SKM-1 treated with dmso at 0.1 percent for 144 hours (cell line): ENCODE measurements at regions not wholly inside any gene's neighbourhood (a gene's known extent, or its start where the extent isn't known, plus 50 kb on each side); places are given as distances from the start of the nearest gene placed in this dataset.

Experiments
- DNase-seq: peaks from one replicate; lab custom pipeline; 2025; ENCODE audit not compliant: unreplicated experiment; lab: John Stamatoyannopoulos, UW

DNA sequence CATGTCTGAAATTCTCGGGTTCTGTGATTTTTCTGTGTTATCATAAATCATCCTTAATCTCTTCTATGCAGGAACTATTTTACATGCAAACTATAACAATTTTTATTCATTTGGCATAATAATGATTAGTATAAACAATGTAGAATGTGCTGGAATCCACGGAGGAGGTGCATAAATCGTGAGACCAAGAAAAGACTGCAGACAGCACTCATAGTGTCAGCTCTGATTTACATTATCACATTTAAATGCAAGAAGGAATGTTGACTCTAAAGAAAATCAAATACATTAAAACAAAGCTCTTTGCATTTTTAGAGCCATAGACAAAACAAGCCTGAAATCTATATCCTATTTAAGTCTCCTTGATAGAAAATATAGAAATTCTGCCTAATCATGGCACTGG lies 501.7 kb upstream of the STXBP6 start:
- no peak for DNase-seq

GRCh38 chr14:25546826-25547225 lies 496.9 kb upstream of the STXBP6 start:
- no peak for DNase-seq

GRCh38 chr14:25537846-25538455 lies 488.0 kb upstream of the STXBP6 start:
- no peak for DNase-seq

GRCh38 chr14:25526290-25526689 lies 476.3 kb upstream of the STXBP6 start:
- no peak for DNase-seq

DNA sequence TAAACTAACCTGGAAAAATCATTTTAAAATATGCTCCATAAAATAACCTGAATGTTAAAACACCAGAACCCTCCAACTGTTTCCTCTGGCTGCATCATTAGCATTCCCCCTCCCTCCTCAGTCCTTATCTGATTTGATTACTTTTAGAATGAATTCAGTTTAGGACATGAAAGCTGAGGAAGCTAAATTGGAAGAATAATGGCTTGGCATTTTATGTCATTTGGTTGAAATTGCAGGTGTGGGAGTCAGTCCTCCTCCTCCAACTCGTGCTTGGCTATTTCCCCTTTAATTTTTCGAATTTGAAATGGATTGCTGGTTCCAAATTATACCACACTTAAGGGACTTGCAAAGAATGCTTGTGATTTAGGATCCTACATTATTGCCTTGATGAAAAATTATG lies 473.0 kb upstream of the STXBP6 start:
- DNase-seq = no peak

GRCh38 chr14:25522116-25522515 lies 472.2 kb upstream of the STXBP6 start:
- DNase-seq = no peak

DNA sequence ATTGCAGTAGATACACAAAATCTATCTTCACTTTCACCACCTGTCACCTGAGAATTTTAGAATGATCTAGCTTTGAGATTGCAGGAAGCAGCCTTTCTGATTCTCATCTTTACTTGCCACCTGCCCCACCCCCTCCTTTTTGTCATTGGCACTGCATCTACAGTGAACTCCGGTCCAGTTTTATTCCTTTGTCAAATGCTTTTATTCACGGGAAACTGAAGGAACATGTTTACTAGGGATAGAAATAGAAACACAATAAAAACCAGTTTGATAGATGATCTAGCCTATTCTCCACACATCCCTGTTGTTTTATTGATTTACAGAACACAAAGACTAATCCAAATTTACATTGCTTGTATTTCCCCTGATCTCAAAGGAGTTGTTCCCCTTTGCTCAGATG lies 471.7 kb upstream of the STXBP6 start:
- no peak for DNase-seq

DNA sequence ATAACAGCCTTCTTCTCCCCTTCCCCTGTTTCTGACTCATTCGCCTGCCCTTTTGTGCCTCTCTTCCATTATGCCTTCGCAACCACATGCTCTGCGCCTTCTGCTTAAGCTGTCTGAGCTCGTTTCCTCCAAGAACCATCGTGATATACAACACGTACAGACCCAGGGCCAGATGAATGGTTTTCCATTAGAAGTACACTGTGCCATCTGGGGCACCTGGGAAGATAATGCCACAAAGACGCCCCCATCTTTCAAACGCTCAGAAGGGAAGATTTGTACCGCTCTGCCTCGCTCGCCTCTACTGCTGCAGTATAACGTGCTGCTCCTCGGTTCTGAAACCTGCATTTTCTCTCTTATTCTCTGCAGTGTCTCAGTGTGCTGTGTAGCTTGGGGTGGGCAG lies 470.9 kb upstream of the STXBP6 start:
- DNase-seq = no peak

- no peak for DNase-seq
Observed at GRCh38 chr14:25518364-25518763, 468.4 kb upstream of the STXBP6 start.

DNA sequence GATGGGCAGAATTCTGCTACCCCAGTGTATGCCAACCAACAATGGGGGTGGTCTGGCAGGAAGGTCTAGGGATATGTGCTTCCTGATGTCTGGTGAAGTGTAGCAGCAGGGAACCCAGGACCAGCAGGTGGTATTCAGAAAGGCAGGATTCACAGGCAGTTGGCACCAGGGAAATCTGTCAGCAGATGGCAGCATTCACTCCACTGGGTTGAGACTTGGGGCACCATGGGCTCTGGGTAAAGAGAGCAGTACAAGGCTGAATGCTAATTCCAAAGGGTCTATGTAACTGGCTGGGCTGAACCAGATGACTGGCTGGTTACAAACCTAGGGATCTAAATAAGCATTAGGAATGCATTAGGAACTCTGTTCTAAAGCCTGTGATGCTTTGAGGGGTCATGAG lies 466.9 kb upstream of the STXBP6 start:
- no peak for DNase-seq

- no peak for DNase-seq
Observed at GRCh38 chr14:25508845-25509244, 458.9 kb upstream of the STXBP6 start.

DNA sequence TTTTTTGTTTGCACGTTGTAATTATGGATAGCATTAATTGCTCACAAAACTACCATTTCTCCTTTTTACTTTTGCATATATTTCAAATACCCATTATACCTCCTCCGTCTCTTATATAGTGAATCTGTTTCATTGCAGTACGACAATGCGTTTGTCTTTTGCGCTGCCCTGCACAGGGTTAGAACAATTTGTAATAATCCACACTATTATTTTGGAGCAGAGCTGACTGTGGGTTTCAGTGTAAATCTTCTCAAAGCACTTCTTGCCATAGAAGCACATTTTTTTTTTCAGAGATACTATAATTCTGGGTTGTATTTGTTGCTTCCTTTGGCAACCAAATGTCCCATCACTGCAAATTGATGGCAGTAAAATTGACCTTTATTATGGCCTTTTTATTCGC lies 451.8 kb upstream of the STXBP6 start:
- no peak for DNase-seq

DNA sequence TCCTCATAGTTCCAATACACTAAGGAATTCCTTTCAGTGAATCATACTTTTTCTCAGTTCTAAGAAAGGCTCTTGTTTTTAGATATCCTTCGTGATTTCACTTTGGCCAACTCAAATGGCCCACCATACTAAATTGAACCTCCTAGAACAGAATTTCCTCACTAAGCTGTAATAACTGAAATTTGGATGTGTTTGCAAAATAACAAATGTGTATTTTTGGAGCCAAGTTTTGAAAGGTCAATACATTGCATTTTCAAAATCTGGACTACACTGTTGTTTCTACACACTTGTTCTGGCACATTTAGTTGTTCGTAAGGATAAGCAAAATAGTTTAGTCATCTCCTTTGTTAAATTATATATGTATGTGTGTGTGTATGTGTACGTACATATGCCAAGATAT lies 439.0 kb upstream of the STXBP6 start:
- DNase-seq = no peak

DNA sequence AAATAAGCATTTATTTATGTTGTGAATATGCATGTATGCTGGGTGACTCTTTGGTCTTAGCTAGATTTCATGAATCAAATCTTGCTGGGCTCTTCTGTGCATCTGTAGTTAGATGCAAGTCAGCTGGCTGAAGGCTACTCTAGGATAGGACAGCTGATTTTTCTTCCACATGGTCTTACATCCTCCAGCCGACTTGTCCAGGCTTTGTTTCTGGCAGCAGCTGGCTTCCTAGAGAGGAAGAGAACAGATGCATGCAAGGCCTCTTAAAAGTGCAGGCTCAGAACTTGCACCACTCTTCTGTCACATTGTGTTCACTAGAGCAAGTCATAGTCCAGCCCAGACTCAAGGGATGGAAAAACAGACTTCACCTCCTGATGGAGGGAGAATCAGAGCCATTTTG lies 435.4 kb upstream of the STXBP6 start:
- DNase-seq = no peak

GRCh38 chr14:25484906-25485305 lies 435.0 kb upstream of the STXBP6 start:
- DNase-seq = no peak

GRCh38 chr14:25484235-25484634 lies 434.3 kb upstream of the STXBP6 start:
- DNase-seq = no peak

DNA sequence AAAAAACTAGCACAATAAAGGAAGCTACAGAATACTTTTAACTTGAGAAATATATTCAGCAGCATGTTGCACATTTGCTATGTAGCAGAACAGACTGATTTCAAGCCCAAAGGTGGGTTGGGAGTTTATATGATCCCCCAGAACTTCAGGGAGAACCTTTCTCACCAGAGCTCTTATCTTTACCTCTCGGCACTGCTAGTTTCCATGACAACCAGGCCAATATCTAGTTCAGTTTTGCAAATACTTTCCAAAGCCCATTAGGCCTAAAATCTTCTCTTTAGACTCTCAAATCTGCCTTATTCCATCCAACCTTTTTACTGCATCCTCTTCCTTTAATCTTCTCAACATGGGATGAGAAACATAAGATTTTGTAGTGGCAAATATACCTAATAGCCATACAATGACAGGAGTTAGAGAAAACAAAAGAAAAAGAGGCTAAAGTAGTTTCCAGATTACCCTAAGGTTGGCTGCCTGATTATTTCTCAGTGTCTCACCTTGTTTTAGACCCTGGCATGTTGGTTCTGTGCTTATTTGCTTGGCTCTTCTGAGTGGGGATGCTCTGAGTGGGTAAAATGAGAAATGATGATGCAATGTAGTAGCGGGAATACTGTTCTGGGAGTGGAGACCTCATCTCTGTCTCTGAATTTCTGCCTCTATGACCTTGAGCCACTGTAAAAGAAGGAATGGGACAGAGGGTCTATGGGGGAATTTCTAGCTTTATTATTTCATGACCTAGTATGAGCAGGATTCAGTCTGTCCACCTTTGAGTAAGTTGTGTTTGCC lies 427.6 kb upstream of the STXBP6 start:
- DNase-seq = no peak

GRCh38 chr14:25472700-25473099 lies 422.8 kb upstream of the STXBP6 start:
- no peak for DNase-seq

DNA sequence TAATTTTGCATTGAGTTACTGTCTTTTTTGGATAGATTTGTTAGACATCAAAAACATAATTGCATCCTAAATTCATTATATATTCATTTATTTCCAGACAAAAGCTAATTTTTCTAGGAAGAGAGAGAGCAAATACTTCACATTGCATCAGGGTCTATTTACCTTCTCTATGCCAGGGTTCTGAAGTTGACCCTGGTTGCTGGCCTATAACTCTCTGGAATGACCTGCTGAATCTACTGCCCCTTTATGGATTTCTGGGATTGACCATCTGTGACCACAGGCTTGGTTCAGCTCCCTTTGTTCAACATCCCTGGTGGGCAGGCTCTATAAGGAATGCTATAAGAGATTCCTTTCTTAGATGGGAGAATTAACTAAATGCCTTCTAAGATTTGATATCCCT lies 414.8 kb upstream of the STXBP6 start:
- DNase-seq = no peak

DNA sequence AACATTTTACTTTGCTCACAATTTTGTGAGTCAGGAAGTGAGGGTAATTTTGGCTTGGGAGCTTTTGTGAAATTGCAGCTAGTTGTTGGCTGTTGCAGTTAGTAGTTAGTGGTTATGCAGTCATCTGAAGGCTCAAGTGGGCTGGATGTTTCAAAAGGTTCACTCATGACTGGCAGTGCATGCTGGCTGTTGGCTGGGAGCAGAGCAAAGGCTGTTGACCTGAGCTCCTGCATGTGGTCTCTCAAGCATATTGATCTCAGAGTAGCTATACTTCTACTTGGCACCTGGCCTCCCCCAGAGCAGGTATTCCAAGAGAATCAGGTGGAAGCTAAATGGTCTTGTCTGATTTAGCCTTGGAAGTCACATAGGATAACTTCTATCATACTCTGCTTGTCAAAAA lies 414.1 kb upstream of the STXBP6 start:
- DNase-seq = no peak

DNA sequence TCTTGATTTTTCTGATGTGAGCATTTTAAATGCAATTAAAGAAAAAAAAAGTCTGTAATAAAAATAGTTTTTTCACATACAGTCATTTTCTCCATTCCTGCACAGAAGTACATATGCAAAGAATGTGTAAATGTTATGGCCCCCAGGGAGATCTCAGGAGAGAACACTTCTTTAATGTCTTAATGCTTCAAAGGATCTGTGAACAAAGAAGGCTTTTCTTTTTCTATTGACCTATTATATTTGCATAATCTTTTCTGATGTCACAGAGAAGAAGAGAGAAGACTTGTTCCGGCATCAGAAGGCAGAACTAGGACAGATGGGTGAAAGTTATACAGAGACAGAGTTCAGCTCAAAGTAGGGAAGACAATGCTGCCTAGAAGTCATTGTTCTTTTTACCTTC lies 413.5 kb upstream of the STXBP6 start:
- DNase-seq = no peak

DNA sequence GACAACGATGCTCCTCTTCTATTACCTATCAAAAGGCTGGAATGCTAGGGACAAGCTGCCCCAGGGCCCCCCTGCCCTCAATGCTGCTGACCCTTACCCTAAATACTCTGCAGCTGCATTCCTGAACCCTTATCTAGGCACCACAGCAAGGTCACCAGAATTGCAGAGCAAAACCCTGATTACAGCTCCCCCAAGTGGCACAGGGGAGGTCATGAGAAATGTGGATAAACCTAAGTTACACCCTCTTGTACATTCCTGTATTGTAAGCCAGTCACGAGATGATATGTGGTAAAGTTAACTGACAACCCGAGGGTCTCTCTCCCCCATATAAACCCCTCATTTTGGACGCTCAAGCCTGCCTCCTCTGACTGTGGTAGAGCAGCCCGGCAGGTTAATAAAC lies 411.8 kb upstream of the STXBP6 start:
- DNase-seq = no peak

GRCh38 chr14:25444381-25444780 lies 394.4 kb upstream of the STXBP6 start:
- DNase-seq = no peak
